NT2/D1 (cell line): ENCODE measurements at regions not wholly inside any gene's neighbourhood (a gene's known extent, or its start where the extent isn't known, plus 50 kb on each side); places are given as distances from the start of the nearest gene placed in this dataset.

Experiments
- YY1 ChIP-seq: IDR thresholded peaks from 2 replicates; pipeline ENCODE4 v1.6.1; 2011; ENCODE audit not compliant: insufficient read length, insufficient read depth
- ZNF274 ChIP-seq: IDR thresholded peaks from 2 replicates; pipeline ENCODE4 v1.6.1; 2011; ENCODE audit warnings: mild to moderate bottlenecking, low read depth, low read length

GRCh38 chr12:125256634-125256936 lies 191.3 kb downstream of the AACS start:
- TF ChIP-seq YY1 (no peak), ZNF274 (no peak)
